GM18505 (cell line): ENCODE measurements at regions not wholly inside any gene's neighbourhood (a gene's known extent, or its start where the extent isn't known, plus 50 kb on each side); places are given as distances from the start of the nearest gene placed in this dataset.
A peak's percentile ranks its signal among the peaks of the same experiment; 100 is the strongest.
"Not testable (repeated sequence)": the region's sequence is repeated elsewhere in the genome, so short reads cannot be mapped to it uniquely, and the experiment has no call there.

Experiments
- ATAC-seq: cut with Tn5 transposase; IDR thresholded peaks from one replicate; pipeline ENCODE4 v1.9.1; 2021; ENCODE audit not compliant: unreplicated experiment
- POLR2A ChIP-seq: IDR thresholded peaks from 4 replicates; pipeline ENCODE4 v1.6.1; 2011; ENCODE audit warnings: borderline replicate concordance; ENCODE audit not compliant: insufficient read depth, insufficient read length; ENCODE audit errors: extremely low read depth

DNA sequence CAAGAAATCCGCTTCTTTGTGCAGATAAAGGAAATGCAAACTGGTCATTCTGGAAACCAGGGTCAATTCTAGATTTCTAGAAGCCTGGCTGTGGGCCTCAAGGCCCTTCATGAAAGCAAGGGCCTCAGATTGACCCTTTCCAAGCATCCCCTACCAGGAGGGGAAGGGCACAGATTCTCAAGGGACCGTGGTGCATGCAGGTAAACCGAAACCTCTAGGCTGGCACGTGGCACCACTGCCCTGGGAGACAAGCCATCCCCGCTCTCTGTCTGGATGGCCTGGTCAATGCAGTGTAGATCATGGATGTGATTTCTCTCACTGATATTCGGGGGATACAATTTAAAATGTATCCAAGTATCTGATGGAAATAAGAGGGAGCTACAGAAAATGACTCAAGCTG lies 69.4 kb downstream of the TOMM20 start:
- TF ChIP-seq POLR2A: no peak
- no peak for ATAC-seq

GRCh38 chr1:235058695-235059094 lies 69.9 kb downstream of the TOMM20 start:
- ATAC-seq: no peak
- TF ChIP-seq POLR2A: no peak

GRCh38 chr1:235057385-235058306 lies 71.0 kb downstream of the TOMM20 start:
- ATAC-seq: no peak
- TF ChIP-seq POLR2A: no peak

- no peak for ATAC-seq
- TF ChIP-seq POLR2A: no peak
These were observed 71.7 kb downstream of the TOMM20 start for GRCh38 chr1:235056937-235057336.

DNA sequence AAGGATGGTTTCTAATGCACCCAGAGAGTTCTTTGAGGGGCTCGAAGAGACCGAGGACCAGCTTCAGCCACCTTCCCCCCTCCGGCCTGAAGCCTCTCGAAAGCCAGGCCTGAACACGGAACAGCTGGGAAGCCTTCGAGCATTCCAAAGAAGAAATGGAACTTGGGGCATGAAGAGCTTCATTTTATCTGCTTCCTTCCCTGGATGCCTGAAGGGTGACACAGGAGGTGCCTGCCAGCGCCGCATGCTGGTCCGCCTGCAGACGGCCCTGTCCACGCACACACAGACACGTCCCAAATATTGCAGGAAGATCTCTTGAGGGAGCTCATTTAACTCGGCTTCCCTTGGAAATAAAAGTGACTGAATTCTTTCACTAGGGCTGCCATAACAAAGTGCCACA lies 73.7 kb downstream of the TOMM20 start:
- no peak for ATAC-seq
- no peak for TF ChIP-seq POLR2A

DNA sequence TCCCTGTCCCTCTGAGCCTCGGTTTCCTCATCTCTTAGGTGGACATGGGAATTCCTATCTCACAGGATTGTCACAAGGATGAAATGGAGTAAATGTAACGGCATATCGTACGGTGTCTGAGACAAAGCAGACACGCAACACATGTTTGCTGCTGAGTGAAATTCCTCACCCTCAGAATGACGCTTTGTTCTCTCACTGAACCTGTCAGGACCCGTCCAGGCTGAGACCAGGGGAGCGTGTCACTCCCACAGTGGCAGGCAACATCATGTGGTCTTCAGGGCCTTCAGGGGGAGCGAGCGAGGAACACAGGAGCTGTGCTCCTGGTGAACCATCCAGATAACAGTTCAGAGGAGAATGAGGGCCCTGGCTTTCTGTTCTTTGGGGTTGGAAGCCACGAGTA lies 74.2 kb downstream of the TOMM20 start:
- no peak for TF ChIP-seq POLR2A
- ATAC-seq: no peak

GRCh38 chr1:235052067-235053008 lies 76.3 kb downstream of the TOMM20 start:
- no peak for TF ChIP-seq POLR2A

DNA sequence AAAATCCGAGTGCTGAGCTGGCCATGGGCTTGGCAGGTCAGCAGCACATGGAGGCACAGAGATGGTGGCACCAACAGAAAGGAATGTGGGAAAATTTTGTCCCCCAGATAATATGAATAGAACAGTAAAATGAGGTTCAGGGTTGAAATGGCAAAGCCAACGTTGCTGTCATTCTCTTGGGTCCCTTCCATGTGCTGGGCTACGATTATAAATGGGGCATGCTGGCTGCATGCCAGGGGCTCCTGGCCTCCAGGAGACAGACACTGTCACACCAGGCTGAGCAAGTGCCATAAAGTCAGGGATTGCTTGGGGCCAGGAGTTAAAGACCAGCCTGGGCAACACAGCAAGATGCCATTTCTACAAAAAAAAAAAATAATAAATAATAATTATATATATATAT lies 77.1 kb downstream of the TOMM20 start:
- no peak for ATAC-seq
- no peak for TF ChIP-seq POLR2A

More at GRCh38 chr1:235052067-235053008, 76.3 kb downstream of the TOMM20 start:
- ATAC-seq: no peak

GRCh38 chr1:235050911-235051360 lies 77.7 kb downstream of the TOMM20 start:
- ATAC-seq: no peak

GRCh38 chr1:235049716-235050378 lies 78.8 kb downstream of the TOMM20 start:
- ATAC-seq: not testable (repeated sequence)

More at GRCh38 chr1:235050911-235051360, 77.7 kb downstream of the TOMM20 start:
- peak; percentile 46 for TF ChIP-seq POLR2A

- no peak for ATAC-seq
- no peak for TF ChIP-seq POLR2A
These were observed 79.4 kb downstream of the TOMM20 start for GRCh38 chr1:235049217-235049616.

- TF ChIP-seq POLR2A: no peak
- no peak for ATAC-seq
These were observed 81.2 kb downstream of the TOMM20 start for GRCh38 chr1:235047331-235047871.
